Osteocyte (in vitro differentiated cells): ENCODE measurements at regions not wholly inside any gene's neighbourhood (a gene's known extent, or its start where the extent isn't known, plus 50 kb on each side); places are given as distances from the start of the nearest gene placed in this dataset.
A peak's percentile ranks its signal among the peaks of the same experiment; 100 is the strongest.
"Not testable (repeated sequence)": the region's sequence is repeated elsewhere in the genome, so short reads cannot be mapped to it uniquely, and the experiment has no call there.

Experiments
- DNase-seq: peaks from one replicate; pipeline ENCODE4 v3.0.0; 2021; ENCODE audit warnings: mixed read lengths; ENCODE audit not compliant: unreplicated experiment; ENCODE audit errors: extremely low spot score
- H3K27ac Mint-ChIP-seq: one replicate; pipeline ENCODE4 v1.8.0; 2021; ENCODE audit warnings: mild to moderate bottlenecking, mixed read lengths; ENCODE audit not compliant: unreplicated experiment
- H3K27me3 Mint-ChIP-seq: one replicate; pipeline ENCODE4 v1.8.0; 2021; ENCODE audit warnings: mixed read lengths; ENCODE audit not compliant: unreplicated experiment
- H3K36me3 Mint-ChIP-seq: one replicate; pipeline ENCODE4 v1.8.0; 2021; ENCODE audit warnings: mixed read lengths; ENCODE audit not compliant: unreplicated experiment
- H3K4me1 Mint-ChIP-seq: one replicate; pipeline ENCODE4 v1.8.0; 2021; ENCODE audit warnings: mixed read lengths; ENCODE audit not compliant: unreplicated experiment
- H3K4me3 Mint-ChIP-seq: one replicate; pipeline ENCODE4 v1.8.0; 2021; ENCODE audit warnings: mild to moderate bottlenecking, moderate library complexity, mixed read lengths; ENCODE audit not compliant: unreplicated experiment
- H3K9me3 Mint-ChIP-seq: one replicate; pipeline ENCODE4 v1.8.0; 2021; ENCODE audit warnings: mixed read lengths; ENCODE audit not compliant: unreplicated experiment
- CTCF ChIP-seq: fragments of 200-600 bp; sonication (generic); IDR thresholded peaks from 2 replicates; pipeline ENCODE4 v1.5.0; 2021; ENCODE audit warnings: antibody characterized with exemption, mild to moderate bottlenecking, moderate library complexity

GRCh38 chr1:244330318-244330625 is 121.4 kb downstream of the ADSS2 start:
- Mint-ChIP-seq H3K4me1 (peaks cover 5% of the 10 kb centered on the region), H3K36me3 (peaks cover 6% of the 10 kb centered on the region), H3K9me3 (peaks cover 9% of the 10 kb centered on the region), H3K27ac (no peak overlapping the region), H3K4me3 (no peak overlapping the region), H3K27me3 (no peaks in the 10 kb centered on the region)
- DNase-seq: peak; percentile 10
- TF ChIP-seq CTCF: no peak

- not testable (repeated sequence) for DNase-seq, H3K27me3 Mint-ChIP-seq, H3K4me3 Mint-ChIP-seq, H3K27ac Mint-ChIP-seq, H3K9me3 Mint-ChIP-seq, H3K36me3 Mint-ChIP-seq
- peaks cover 12% of the 10 kb centered on the region for H3K4me1 Mint-ChIP-seq
Observed at GRCh38 chr1:244332761-244333160, 118.9 kb downstream of the ADSS2 start.

- not testable (repeated sequence) for H3K27ac Mint-ChIP-seq, H3K36me3 Mint-ChIP-seq, H3K4me3 Mint-ChIP-seq, H3K27me3 Mint-ChIP-seq, DNase-seq, H3K9me3 Mint-ChIP-seq
- H3K4me1 Mint-ChIP-seq: peaks cover 12% of the 10 kb centered on the region
Observed at GRCh38 chr1:244334315-244334714, 117.4 kb downstream of the ADSS2 start.

- H3K9me3 Mint-ChIP-seq, H3K27ac Mint-ChIP-seq, H3K4me3 Mint-ChIP-seq, H3K36me3 Mint-ChIP-seq, H3K27me3 Mint-ChIP-seq, DNase-seq: not testable (repeated sequence)
- peaks cover 12% of the 10 kb centered on the region for H3K4me1 Mint-ChIP-seq
Observed at GRCh38 chr1:244334842-244335241, 116.9 kb downstream of the ADSS2 start.

GRCh38 chr1:244335456-244335855 is 116.3 kb downstream of the ADSS2 start:
- H3K27me3 Mint-ChIP-seq: no peaks in the 10 kb centered on the region
- no peak overlapping the region for H3K27ac Mint-ChIP-seq
- peak overlapping the region; percentile 26 for H3K4me3 Mint-ChIP-seq
- DNase-seq: no peak
- no peaks in the 10 kb centered on the region for H3K36me3 Mint-ChIP-seq
- no peak for TF ChIP-seq CTCF
- H3K9me3 Mint-ChIP-seq: no peaks in the 10 kb centered on the region
- H3K4me1 Mint-ChIP-seq: peaks cover 12% of the 10 kb centered on the region

- TF ChIP-seq CTCF: no peak
- H3K27ac Mint-ChIP-seq: no peak overlapping the region
- H3K4me3 Mint-ChIP-seq: no peak overlapping the region
- H3K36me3 Mint-ChIP-seq: no peaks in the 10 kb centered on the region
- no peaks in the 10 kb centered on the region for H3K27me3 Mint-ChIP-seq
- H3K9me3 Mint-ChIP-seq: no peaks in the 10 kb centered on the region
- DNase-seq: peak; percentile 46
- H3K4me1 Mint-ChIP-seq: peaks cover 14% of the 10 kb centered on the region
Observed at GRCh38 chr1:244336232-244336899, 115.3 kb downstream of the ADSS2 start.

GRCh38 chr1:244337839-244338238 is 113.9 kb downstream of the ADSS2 start:
- Mint-ChIP-seq H3K9me3 (no peaks in the 10 kb centered on the region), H3K36me3 (no peaks in the 10 kb centered on the region), H3K4me3 (no peak overlapping the region), H3K27me3 (no peaks in the 10 kb centered on the region), H3K27ac (no peak overlapping the region), H3K4me1 (peaks cover 19% of the 10 kb centered on the region)
- TF ChIP-seq CTCF: no peak
- no peak for DNase-seq
